Progenitor cell of endocrine pancreas (in vitro differentiated cells): ENCODE measurements at regions not wholly inside any gene's neighbourhood (a gene's known extent, or its start where the extent isn't known, plus 50 kb on each side); places are given as distances from the start of the nearest gene placed in this dataset.

Source experiments
- DNase-seq: peaks from one replicate; pipeline ENCODE4 v3.0.0; 2021; ENCODE audit warnings: low spot score; ENCODE audit not compliant: unreplicated experiment
- H3K27ac Mint-ChIP-seq: 2 replicates; pipeline ENCODE4 v1.8.0; 2021; ENCODE audit warnings: mild to moderate bottlenecking, moderate library complexity, mixed read lengths
- H3K27me3 Mint-ChIP-seq: 2 replicates; pipeline ENCODE4 v1.8.0; 2021; ENCODE audit warnings: mixed read lengths
- H3K36me3 Mint-ChIP-seq: 2 replicates; pipeline ENCODE4 v1.8.0; 2022; ENCODE audit warnings: mixed read lengths; ENCODE audit not compliant: insufficient read depth
- H3K4me1 Mint-ChIP-seq: 2 replicates; pipeline ENCODE4 v1.8.0; 2021; ENCODE audit warnings: low read depth, mixed read lengths
- H3K4me3 Mint-ChIP-seq: 2 replicates; pipeline ENCODE4 v1.8.0; 2021; ENCODE audit warnings: low read depth, mild to moderate bottlenecking, moderate library complexity, mixed read lengths
- H3K9me3 Mint-ChIP-seq: 2 replicates; pipeline ENCODE4 v1.8.0; 2021; ENCODE audit warnings: low read depth, mixed read lengths
- TF ChIP-seq, protein P1 (sequence below): fragments of 200-600 bp; sonication (generic); IDR thresholded peaks from one replicate; pipeline ENCODE4 v1.5.0; 2021; ENCODE audit warnings: antibody characterized with exemption, mild to moderate bottlenecking; ENCODE audit not compliant: unreplicated experiment

DNA sequence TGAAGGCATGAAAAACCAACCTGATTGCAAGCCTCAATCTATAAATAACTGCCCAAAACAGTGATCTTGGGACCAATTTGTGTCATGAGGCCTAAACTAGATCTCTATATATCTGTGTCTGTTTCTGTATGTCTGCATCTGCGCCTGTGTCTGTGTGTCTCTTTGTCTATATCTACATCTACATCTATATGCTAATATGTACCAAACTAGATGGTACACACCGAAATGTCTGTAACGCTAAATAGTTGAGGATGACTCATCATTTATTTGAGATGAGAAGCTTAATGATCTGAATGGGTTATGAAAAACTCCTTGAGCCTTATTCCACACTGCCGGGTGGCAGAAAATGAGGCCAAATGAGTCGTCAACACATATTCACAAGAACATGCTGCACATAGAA is 982.3 kb downstream of the ROBO2 start:
- Mint-ChIP-seq H3K27ac (no peak overlapping the region), H3K9me3 (no peaks in the 10 kb centered on the region), H3K27me3 (no peaks in the 10 kb centered on the region), H3K4me1 (no peaks in the 10 kb centered on the region), H3K4me3 (no peak overlapping the region), H3K36me3 (no peaks in the 10 kb centered on the region)
- TF ChIP-seq, protein P1, sequence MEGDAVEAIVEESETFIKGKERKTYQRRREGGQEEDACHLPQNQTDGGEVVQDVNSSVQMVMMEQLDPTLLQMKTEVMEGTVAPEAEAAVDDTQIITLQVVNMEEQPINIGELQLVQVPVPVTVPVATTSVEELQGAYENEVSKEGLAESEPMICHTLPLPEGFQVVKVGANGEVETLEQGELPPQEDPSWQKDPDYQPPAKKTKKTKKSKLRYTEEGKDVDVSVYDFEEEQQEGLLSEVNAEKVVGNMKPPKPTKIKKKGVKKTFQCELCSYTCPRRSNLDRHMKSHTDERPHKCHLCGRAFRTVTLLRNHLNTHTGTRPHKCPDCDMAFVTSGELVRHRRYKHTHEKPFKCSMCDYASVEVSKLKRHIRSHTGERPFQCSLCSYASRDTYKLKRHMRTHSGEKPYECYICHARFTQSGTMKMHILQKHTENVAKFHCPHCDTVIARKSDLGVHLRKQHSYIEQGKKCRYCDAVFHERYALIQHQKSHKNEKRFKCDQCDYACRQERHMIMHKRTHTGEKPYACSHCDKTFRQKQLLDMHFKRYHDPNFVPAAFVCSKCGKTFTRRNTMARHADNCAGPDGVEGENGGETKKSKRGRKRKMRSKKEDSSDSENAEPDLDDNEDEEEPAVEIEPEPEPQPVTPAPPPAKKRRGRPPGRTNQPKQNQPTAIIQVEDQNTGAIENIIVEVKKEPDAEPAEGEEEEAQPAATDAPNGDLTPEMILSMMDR: no peak
- no peak for DNase-seq

DNA sequence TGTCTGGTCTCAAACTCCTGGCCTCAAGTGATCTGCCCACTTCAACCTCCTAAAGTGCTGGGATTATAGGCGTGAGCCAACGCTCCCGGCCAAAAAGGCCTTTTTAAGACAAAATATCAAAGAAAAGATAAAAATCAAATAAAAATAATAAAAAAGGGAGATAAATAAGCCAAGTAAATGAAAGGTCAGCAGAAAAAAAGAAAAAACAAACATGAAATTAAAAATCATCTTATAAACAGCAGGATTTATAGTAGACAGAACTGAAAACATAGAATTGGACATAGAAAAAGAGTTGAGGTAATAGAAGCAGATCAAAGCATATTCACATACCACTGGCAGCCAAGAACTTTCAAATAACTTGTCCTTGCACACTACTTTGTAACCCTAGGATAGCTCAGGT is 983.4 kb downstream of the ROBO2 start:
- no peak for DNase-seq
- Mint-ChIP-seq H3K27me3 (no peaks in the 10 kb centered on the region), H3K9me3 (no peaks in the 10 kb centered on the region), H3K27ac (no peak overlapping the region), H3K4me3 (no peak overlapping the region), H3K36me3 (no peaks in the 10 kb centered on the region), H3K4me1 (no peaks in the 10 kb centered on the region)
- TF ChIP-seq, protein P1: no peak

DNA sequence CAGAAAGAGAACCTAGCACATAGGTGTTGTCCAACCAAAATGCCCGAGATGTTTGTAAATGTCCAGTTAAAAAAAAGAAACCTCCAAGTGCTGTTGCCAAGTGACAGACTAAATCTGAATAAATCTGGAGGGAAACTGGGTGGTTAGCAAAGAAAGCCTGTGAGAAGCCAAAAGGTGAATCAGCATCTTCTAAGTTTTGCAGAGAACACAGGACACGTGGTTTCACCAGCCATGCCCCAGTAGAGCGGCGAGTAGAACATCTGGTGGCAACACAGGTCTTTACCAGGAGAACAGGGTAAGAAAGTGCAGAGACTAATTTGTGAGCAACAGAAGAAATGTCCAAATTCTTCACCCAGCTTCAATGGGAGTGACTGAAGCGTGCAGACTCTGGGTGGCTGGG is 986.0 kb downstream of the ROBO2 start:
- DNase-seq: no peak
- Mint-ChIP-seq H3K4me3 (no peak overlapping the region), H3K4me1 (no peaks in the 10 kb centered on the region), H3K36me3 (no peaks in the 10 kb centered on the region), H3K9me3 (no peaks in the 10 kb centered on the region), H3K27me3 (no peaks in the 10 kb centered on the region), H3K27ac (no peak overlapping the region)
- TF ChIP-seq, protein P1: no peak

DNA sequence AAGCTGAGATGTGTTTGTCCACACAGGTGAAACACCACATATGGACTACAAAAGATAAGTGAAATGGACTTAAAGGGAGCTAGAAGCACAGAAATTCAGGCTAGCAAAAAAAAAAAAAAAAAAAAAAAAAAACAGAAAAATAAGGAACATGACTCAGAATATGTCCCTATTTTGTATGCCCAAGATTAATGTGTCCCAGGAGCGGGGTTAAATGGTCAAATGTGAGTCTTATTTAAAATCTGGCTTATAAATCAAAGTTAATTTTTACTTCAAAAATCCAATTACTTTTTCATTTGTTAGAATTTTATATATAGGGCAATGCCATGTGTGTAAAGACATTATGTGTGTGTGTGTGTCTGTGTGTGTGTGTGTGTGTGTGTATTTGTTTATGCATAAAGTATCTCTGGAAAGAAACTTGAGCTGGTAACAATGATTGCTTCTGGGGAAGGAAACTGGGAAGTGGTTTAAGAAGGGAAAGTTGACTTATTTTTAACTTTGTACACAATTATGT is 986.5 kb downstream of the ROBO2 start:
- no peaks in the 10 kb centered on the region for H3K36me3 Mint-ChIP-seq
- no peaks in the 10 kb centered on the region for H3K4me1 Mint-ChIP-seq
- H3K4me3 Mint-ChIP-seq: no peak overlapping the region
- no peaks in the 10 kb centered on the region for H3K9me3 Mint-ChIP-seq
- DNase-seq: no peak
- H3K27ac Mint-ChIP-seq: no peak overlapping the region
- TF ChIP-seq, protein P1: no peak
- H3K27me3 Mint-ChIP-seq: no peaks in the 10 kb centered on the region

DNA sequence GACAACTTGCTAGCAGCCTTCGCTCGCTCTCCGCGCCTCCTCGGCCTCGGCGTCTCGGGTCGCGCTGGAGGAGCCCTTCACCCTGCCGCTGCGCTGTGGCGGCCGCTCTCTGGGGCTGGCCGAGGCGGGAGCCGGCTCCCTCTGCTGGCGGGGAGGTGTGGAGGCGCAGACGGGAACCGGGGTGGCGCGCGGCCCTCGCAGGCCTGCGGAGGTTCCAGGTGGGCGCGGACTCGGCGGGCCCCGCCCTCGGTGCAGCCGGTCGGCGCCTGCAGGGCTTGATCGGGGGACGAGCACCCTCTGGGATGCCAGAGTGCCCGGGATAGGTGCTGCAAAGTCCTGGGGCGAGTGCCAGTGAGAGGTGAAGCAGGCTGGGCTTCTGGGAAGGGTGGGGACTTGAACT is 989.9 kb downstream of the ROBO2 start:
- TF ChIP-seq, protein P1: no peak
- Mint-ChIP-seq H3K36me3 (no peaks in the 10 kb centered on the region), H3K9me3 (no peaks in the 10 kb centered on the region), H3K27me3 (no peaks in the 10 kb centered on the region), H3K4me3 (no peak overlapping the region), H3K4me1 (no peaks in the 10 kb centered on the region), H3K27ac (no peak overlapping the region)
- DNase-seq: no peak
